Parathyroid adenoma (tissue), 2 donors: ENCODE measurements at regions not wholly inside any gene's neighbourhood (a gene's known extent, or its start where the extent isn't known, plus 50 kb on each side); places are given as distances from the start of the nearest gene placed in this dataset.

Source experiments
- H2AFZ ChIP-seq: fragments of 300-600 bp; sonication (generic); one replicate; pipeline ENCODE4 v1.7.0; 2017; ENCODE audit warnings: antibody characterized with exemption, mild to moderate bottlenecking
- H3K27ac ChIP-seq: fragments of 300-600 bp; sonication (generic); one replicate; pipeline ENCODE4 v1.7.0; 2017
- H3K27me3 ChIP-seq: fragments of 300-600 bp; sonication (generic); one replicate; pipeline ENCODE4 v1.7.0; 2017; ENCODE audit warnings: low read length; ENCODE audit not compliant: control insufficient read depth, insufficient read depth
- H3K36me3 ChIP-seq: fragments of 300-600 bp; sonication (generic); one replicate; pipeline ENCODE4 v1.7.0; 2017; ENCODE audit warnings: low read length; ENCODE audit not compliant: control insufficient read depth, insufficient read depth
- H3K4me1 ChIP-seq: fragments of 300-600 bp; sonication (generic); one replicate; pipeline ENCODE4 v1.7.0; 2017; ENCODE audit warnings: control low read depth
- H3K4me2 ChIP-seq: fragments of 300-600 bp; sonication (generic); one replicate; pipeline ENCODE4 v1.7.0; 2017; ENCODE audit warnings: low read length
- H3K4me3 ChIP-seq: fragments of 300-600 bp; sonication (generic); one replicate; pipeline ENCODE4 v1.7.0; 2017; ENCODE audit warnings: low read depth, low read length
- H3K79me2 ChIP-seq: fragments of 300-600 bp; sonication (generic); one replicate; pipeline ENCODE4 v1.7.0; 2017; ENCODE audit warnings: control low read depth
- H3K9ac ChIP-seq: fragments of 300-600 bp; sonication (generic); one replicate; pipeline ENCODE4 v1.7.0; 2017; ENCODE audit warnings: mild to moderate bottlenecking
- H3K9me3 ChIP-seq: fragments of 300-600 bp; sonication (generic); one replicate; pipeline ENCODE4 v1.7.0; 2017; ENCODE audit warnings: low read length; ENCODE audit not compliant: control insufficient read depth
- TF ChIP-seq, protein P1 (sequence below): fragments of 300-600 bp; sonication (generic); IDR thresholded peaks from one replicate; pipeline ENCODE4 v1.7.0; 2017; ENCODE audit warnings: antibody characterized with exemption, mild to moderate bottlenecking
- donor health status: primary hyperparathyroidism.

DNA sequence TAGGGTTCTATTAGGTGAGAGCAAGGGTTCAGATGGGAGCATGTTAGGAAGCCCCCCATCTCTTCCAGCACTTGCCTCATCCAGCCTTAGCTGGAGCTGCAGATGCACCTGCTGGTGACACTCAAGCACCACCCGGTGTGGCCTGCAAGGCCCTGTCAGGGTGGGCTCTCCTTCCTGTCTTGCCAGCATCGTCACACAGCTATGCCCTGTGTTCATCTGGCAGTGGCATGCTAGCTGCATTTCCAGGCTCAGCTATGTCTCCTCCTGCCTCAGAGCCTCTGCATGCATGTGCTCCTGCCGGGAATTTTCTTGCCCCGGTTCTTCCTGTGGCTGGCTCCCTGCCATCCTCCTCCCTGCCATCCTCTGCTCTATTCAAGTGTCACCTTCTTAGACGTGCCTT lies 129.7 kb upstream of the KLF6 start:
- H3K4me1 ChIP-seq: no peaks in the 10 kb centered on the region
- TF ChIP-seq, protein P1, sequence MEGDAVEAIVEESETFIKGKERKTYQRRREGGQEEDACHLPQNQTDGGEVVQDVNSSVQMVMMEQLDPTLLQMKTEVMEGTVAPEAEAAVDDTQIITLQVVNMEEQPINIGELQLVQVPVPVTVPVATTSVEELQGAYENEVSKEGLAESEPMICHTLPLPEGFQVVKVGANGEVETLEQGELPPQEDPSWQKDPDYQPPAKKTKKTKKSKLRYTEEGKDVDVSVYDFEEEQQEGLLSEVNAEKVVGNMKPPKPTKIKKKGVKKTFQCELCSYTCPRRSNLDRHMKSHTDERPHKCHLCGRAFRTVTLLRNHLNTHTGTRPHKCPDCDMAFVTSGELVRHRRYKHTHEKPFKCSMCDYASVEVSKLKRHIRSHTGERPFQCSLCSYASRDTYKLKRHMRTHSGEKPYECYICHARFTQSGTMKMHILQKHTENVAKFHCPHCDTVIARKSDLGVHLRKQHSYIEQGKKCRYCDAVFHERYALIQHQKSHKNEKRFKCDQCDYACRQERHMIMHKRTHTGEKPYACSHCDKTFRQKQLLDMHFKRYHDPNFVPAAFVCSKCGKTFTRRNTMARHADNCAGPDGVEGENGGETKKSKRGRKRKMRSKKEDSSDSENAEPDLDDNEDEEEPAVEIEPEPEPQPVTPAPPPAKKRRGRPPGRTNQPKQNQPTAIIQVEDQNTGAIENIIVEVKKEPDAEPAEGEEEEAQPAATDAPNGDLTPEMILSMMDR: no peak
- no peak overlapping the region for H3K4me3 ChIP-seq
- no peaks in the 10 kb centered on the region for H3K79me2 ChIP-seq
- no peak overlapping the region for H2AFZ ChIP-seq
- H3K27me3 ChIP-seq: no peaks in the 10 kb centered on the region
- no peak overlapping the region for H3K4me2 ChIP-seq
- no peaks in the 10 kb centered on the region for H3K9me3 ChIP-seq
- no peaks in the 10 kb centered on the region for H3K36me3 ChIP-seq
- no peak overlapping the region for H3K27ac ChIP-seq
- no peak overlapping the region for H3K9ac ChIP-seq

DNA sequence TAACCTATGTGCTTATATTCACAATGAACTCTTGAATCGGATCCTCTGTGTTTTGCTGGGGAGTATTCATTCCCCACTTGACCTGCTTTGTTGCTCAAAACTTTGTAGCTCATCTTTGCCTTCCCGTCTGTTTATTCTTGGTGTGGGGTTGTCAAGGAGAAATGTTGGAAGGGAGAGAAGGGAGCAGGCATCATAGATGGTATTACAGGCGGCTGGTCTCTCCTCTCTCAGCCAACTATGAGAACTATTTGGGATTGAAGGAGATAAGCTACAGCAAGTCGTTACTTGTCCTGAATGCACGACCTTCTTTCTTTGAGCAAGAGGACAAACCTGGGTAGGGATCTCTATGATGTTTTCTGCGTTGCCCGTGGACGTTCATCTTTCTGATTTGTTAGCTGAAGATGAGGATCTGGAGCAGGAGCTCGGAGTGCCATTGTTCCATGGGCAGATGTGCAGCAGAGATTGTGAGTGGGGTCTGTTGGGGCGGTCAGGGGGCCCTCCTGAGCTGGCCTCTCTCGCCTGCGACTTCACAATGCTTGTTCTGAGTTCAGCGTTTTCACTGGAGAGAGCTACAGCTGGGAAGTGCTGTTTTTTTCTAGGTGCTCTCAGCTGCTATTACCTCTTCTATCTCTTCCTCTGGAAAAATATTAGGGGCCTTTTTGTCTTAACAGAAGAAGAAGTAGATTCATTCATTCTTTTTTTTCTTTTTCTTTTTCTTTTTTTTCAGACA lies 126.9 kb upstream of the KLF6 start:
- no peaks in the 10 kb centered on the region for H3K36me3 ChIP-seq
- H2AFZ ChIP-seq: no peak overlapping the region
- no peaks in the 10 kb centered on the region for H3K9me3 ChIP-seq
- H3K4me3 ChIP-seq: no peak overlapping the region
- no peaks in the 10 kb centered on the region for H3K79me2 ChIP-seq
- no peaks in the 10 kb centered on the region for H3K4me1 ChIP-seq
- no peak overlapping the region for H3K9ac ChIP-seq
- H3K4me2 ChIP-seq: no peak overlapping the region
- no peaks in the 10 kb centered on the region for H3K27me3 ChIP-seq
- no peak overlapping the region for H3K27ac ChIP-seq
- TF ChIP-seq, protein P1: no peak

DNA sequence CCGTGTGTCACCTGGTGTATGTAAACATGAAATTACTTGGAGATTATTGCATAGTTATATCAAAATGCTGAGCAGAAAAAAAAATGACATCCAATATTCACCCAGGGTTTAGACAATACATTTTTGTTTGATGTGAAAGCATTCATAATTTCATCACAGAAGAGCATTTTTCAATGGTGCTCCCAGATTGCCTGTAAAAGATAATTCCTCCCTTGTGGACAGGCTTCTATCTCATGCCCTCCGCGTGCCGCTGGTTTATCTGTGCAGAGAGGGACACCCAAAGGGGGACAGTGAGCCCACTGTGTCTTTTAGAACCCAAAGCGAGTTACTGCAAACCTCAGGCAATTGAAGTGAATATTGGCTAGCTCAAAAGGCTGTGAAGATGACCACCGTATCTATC lies 126.2 kb upstream of the KLF6 start:
- TF ChIP-seq, protein P1: no peak
- no peaks in the 10 kb centered on the region for H3K27me3 ChIP-seq
- H3K9ac ChIP-seq: no peak overlapping the region
- H3K27ac ChIP-seq: no peak overlapping the region
- no peaks in the 10 kb centered on the region for H3K79me2 ChIP-seq
- H3K36me3 ChIP-seq: no peaks in the 10 kb centered on the region
- H3K4me3 ChIP-seq: no peak overlapping the region
- no peak overlapping the region for H2AFZ ChIP-seq
- H3K9me3 ChIP-seq: no peaks in the 10 kb centered on the region
- H3K4me2 ChIP-seq: no peak overlapping the region
- no peaks in the 10 kb centered on the region for H3K4me1 ChIP-seq

DNA sequence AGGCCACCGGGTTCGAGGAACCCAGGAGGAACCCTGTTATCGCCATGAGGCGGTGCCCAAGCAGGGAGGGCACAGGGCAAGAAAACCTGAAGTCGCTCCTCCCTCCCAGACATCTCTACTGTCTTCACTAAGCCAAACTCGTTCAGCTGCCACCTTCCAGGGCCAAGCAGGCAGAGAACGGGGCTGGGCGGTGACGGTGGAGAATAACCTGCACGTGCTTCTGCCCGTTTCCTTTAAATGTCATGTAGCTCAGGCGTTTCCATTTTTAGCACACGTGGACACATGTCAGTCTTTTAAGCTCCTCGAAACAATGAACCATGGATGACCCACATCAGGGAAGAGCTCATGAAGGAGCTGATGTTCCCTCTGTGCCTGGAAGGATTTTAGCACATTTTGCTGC lies 124.3 kb upstream of the KLF6 start:
- Histone ChIP-seq H3K9ac (no peak overlapping the region), H3K9me3 (no peaks in the 10 kb centered on the region), H3K27me3 (no peaks in the 10 kb centered on the region), H3K79me2 (no peaks in the 10 kb centered on the region), H2AFZ (no peak overlapping the region), H3K27ac (no peak overlapping the region), H3K4me1 (no peaks in the 10 kb centered on the region), H3K36me3 (no peaks in the 10 kb centered on the region), H3K4me3 (no peak overlapping the region), H3K4me2 (no peak overlapping the region)
- TF ChIP-seq, protein P1: no peak

DNA sequence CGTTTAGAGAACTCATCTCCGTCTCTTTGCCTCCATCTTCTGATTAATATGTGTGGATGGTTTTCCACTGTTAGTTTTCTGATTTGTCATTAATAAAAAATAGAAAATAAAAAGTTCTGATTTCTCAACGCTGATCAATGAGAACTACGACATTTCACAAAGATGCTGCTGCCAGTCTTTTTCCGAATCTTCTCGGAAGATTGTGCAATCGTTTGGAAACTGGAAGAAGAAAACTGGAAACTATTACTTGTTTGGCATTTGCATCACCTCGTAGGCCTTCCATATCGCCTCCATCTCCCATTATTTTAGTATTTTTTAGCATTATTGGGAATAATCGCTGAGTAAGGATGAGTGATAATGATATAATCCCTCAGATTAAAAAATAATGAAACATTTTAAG lies 123.2 kb upstream of the KLF6 start:
- Histone ChIP-seq H3K79me2 (no peaks in the 10 kb centered on the region), H3K4me1 (no peaks in the 10 kb centered on the region), H3K4me2 (no peak overlapping the region), H3K27me3 (no peaks in the 10 kb centered on the region), H3K36me3 (no peaks in the 10 kb centered on the region), H3K9me3 (no peaks in the 10 kb centered on the region), H3K9ac (no peak overlapping the region), H3K27ac (no peak overlapping the region), H2AFZ (no peak overlapping the region), H3K4me3 (no peak overlapping the region)
- TF ChIP-seq, protein P1: no peak
